LNCaP clone FGC (cell line): ENCODE measurements at regions not wholly inside any gene's neighbourhood (a gene's known extent, or its start where the extent isn't known, plus 50 kb on each side); places are given as distances from the start of the nearest gene placed in this dataset.

Experiments used
- DNase-seq: peaks from one replicate; pipeline ENCODE4 v3.0.0-alpha.2; 2011; ENCODE audit warnings: low read depth
- H3K4me3 ChIP-seq: 2 replicates; pipeline ENCODE4 v1.5.1; 2011; ENCODE audit warnings: mild to moderate bottlenecking, low read depth, low read length, control low read depth
- CTCF ChIP-seq: IDR thresholded peaks from 2 replicates; pipeline ENCODE4 v1.5.1; 2012; ENCODE audit warnings: mild to moderate bottlenecking; ENCODE audit not compliant: control insufficient read depth, insufficient read depth; ENCODE audit errors: extremely low read depth

DNA sequence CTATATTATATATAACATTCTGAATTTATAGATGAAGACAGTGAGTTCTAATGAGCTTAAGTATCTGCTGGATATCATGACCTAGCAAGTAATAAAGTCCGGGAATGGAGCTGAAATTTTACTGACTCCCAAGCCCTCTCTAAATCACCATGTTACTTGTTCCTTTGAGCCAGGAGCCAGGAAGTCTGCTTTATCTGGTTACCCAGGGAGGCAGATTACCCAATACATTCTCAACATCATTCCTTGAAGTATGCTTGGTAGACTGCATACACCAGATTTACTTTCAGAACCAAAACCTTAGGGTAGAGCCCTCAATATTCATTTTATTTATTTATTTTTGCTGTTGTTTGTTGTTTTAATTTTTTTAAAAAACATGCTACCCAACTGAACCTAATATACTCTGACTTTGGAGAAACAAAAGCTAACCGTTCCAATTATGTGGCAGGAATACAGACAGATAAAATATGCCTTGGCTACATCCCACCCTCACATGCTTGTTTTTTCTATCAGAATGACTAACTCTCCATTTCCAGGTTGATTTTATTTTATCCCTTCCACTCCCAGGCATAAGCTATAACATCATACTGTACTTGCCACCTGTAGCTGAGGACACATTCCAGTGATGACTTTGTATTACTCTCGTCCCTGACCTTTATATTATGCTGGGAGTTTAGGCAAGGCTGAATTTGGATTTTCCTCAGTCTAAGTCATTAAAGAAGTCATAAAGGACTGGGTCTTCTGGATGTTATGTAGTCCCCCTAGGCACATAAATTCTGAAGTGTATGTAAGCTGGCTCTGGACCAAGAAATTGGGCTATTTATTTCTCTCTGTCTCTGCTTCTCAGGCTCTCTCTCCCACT is 82.0 kb downstream of the YIPF5 start:
- H3K4me3 ChIP-seq: no peak overlapping the region
- TF ChIP-seq CTCF: no peak
- no peak for DNase-seq

DNA sequence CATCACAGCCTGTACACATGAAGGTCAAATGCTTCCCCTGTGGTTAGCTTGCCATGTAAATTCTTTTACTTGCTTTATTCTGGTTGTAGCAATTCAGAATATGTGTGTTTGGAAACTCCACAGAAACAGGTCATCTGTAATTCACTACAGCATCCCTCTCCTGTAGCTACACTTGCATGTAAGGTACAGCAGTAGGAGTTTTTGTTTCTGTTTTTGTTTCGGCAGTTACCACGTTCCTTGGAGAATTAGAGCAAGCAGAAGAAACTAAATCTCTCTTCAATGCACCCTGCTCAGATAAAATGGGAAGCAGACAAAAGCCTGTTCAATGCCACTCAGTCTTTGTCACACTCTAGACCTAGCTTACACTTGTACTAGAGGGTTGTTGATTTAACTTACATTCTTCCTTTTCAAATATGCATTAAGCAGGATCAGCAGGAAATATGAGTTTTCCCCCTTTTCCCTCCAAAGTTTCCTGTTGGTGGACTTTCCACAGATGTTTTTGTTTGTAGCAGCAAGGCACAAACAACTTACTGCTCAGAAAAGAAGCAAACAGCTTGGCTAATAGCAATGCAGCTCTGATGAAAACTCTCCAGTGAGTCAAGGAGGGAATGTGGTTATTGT is 80.9 kb downstream of the YIPF5 start:
- no peak for TF ChIP-seq CTCF
- no peak overlapping the region for H3K4me3 ChIP-seq
- DNase-seq: no peak

GRCh38 chr5:144092508-144092907 is 78.0 kb downstream of the YIPF5 start:
- no peak for DNase-seq
- no peak for TF ChIP-seq CTCF
- H3K4me3 ChIP-seq: no peak overlapping the region

- no peak for TF ChIP-seq CTCF
- DNase-seq: no peak
- H3K4me3 ChIP-seq: no peak overlapping the region
These were observed 77.1 kb downstream of the YIPF5 start for GRCh38 chr5:144093400-144093799.

DNA sequence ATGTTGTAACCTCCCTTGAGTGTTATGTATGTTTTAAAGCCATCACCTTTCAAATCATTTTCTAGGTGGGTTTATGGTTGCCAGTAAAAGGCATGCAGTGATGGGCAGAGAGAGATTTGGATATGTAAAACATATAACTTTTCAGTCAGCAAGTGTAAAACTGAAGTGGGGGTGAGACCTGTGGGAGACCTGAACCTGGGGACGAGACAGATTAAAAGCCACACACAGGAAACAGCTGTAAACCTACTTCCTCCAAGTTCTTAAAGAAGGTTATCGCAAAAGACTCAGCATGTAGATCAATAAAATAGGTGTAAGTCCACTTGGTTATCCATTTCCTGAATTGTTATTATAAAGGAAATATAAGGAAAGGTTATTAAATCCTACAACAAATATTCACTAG is 76.6 kb downstream of the YIPF5 start:
- no peak for TF ChIP-seq CTCF
- DNase-seq: no peak
- H3K4me3 ChIP-seq: no peak overlapping the region

DNA sequence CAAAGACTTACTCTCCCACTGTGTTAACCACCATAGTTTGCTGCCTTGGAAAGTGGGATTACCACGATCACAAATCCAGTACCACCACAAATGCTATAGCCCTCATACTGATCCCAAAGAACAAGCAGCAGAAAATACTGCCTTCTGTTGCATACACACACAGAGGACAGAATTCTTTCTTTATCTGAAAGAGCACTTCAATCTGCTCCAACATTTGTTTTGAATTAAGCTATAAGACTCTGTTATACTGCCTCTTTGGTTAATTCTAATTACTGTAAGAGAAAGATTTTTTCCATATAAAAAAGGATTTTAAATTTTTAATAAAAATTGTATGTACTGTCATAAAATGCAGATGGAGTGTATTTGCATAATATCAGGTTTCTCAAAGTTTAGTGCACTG is 69.8 kb downstream of the YIPF5 start:
- H3K4me3 ChIP-seq: no peak overlapping the region
- TF ChIP-seq CTCF: no peak
- no peak for DNase-seq
